ENCODE measurements at regions not wholly inside any gene's neighbourhood (a gene's known extent, or its start where the extent isn't known, plus 50 kb on each side); places are given as distances from the start of the nearest gene placed in this dataset.

DNA sequence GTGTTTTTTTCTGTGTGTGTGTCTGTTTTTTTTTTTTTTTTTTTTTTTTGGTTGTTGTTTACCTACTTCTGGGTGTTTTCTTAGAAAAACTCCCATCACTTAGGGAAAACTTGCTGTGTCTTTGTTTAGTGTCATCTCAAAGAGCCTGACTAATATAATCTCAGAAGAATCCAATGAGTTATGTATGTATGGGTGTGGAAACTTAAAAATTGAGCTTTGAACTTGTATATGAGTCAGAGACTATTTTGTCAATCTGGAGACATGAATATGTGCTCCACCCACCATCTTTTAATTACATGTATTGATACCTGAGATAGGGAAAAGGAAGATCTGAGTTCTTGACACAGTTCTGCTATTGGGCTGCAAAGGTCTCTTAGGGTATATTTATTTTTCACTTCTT, 140.7 kb upstream of the SPRY2 start:
- H2BK20ac ChIP-seq (ENCODE audit: low read depth, low read length): no peak overlapping the region
- dilution Hi-C loops (cut with HindIII; ENCODE audit: low sequenced_read_pairs, unreplicated experiment): no loop called here
- no peak overlapping the region for H3K23ac ChIP-seq (ENCODE audit: low read depth, low read length)
- H2BK15ac ChIP-seq (ENCODE audit: low read depth, low read length): no peak overlapping the region
- no peaks in the 10 kb centered on the region for H3K36me3 ChIP-seq (ENCODE audit: control insufficient read depth, insufficient read depth, low read length)
- no peaks in the 10 kb centered on the region for H3K4me1 ChIP-seq (ENCODE audit: control insufficient read depth, insufficient read depth, low read length)
- no peak overlapping the region for H3K18ac ChIP-seq (ENCODE audit: low read depth, low read length)
- no TSS peak for BruUV-seq (replicated peaks)
- H2AK5ac ChIP-seq (ENCODE audit: low read depth, low read length): no peak overlapping the region
- H2AK9ac ChIP-seq (replicated peaks; ENCODE audit: low read depth, low read length, poor library complexity): no peak overlapping the region
- H3K4me3 ChIP-seq (ENCODE audit: insufficient read depth, low read depth, low read length): no peak overlapping the region
- no peak overlapping the region for H4K8ac ChIP-seq (ENCODE audit: low read depth in 2 of 2, low read length in 2 of 2)
- H4K91ac ChIP-seq (ENCODE audit: insufficient read depth, low read depth, low read length): no peak overlapping the region
- H3K9me1 ChIP-seq (ENCODE audit: insufficient read depth, low read length): no peaks in the 10 kb centered on the region
- no peaks in the 10 kb centered on the region for H3K9me3 ChIP-seq (ENCODE audit: control insufficient read depth, insufficient read depth, low read length)
- H4K5ac ChIP-seq (ENCODE audit: low read depth, low read length): no peak overlapping the region
- CTCF ChIA-PET: no interaction called here
- no peak overlapping the region for H2BK120ac ChIP-seq (ENCODE audit: low read depth, low read length)
- in situ Hi-C loops (cut with MboI; ENCODE audit: low sequenced_read_pairs): no loop called here
- no peak overlapping the region for H3K9ac ChIP-seq (ENCODE audit: low read depth, low read length)
- intact Hi-C loops (cut with micrococcal nuclease): no loop called here
- no peaks in the 10 kb centered on the region for H3K79me1 ChIP-seq (ENCODE audit: low read depth in 1 of 2, low read length in 2 of 2)
- H3K4me2 ChIP-seq (ENCODE audit: low read depth, low read length): no peak overlapping the region
- H3K56ac ChIP-seq (ENCODE audit: extremely low read depth, insufficient read depth, low read length): no peak overlapping the region
- H3K4ac ChIP-seq (ENCODE audit: low read depth, low read length): no peak overlapping the region
- no peak overlapping the region for H3K27ac ChIP-seq (ENCODE audit: insufficient read depth, low read length)
- no peak overlapping the region for H2AFZ ChIP-seq (replicated peaks; ENCODE audit: low read length, poor library complexity)
- POLR2A ChIA-PET (ENCODE audit: unreplicated experiment): no interaction called here
- H4K20me1 ChIP-seq (ENCODE audit: insufficient read depth, low read length): no peaks in the 10 kb centered on the region
- no peak for DNase-seq
- H2BK5ac ChIP-seq (ENCODE audit: low read depth, low read length, poor library complexity, severe bottlenecking): no peak overlapping the region
- H3K27me3 ChIP-seq (ENCODE audit: control insufficient read depth, insufficient read depth, low read length): no peaks in the 10 kb centered on the region
- H3K14ac ChIP-seq (replicated peaks; ENCODE audit: low read depth, low read length): no peak overlapping the region
- no peak for ATAC-seq (ENCODE audit: low read depth)
- TF ChIP-seq POLR2A (IDR thresholded peaks at IDR 0.05; ENCODE audit: low read depth, low read length) (no peak), RFX5 (IDR thresholded peaks at IDR 0.05; ENCODE audit: low read depth, low read length) (no peak), NFE2L2 (IDR thresholded peaks at IDR 0.05; ENCODE audit: low read depth, low read length) (no peak), MXI1 (IDR thresholded peaks at IDR 0.05; ENCODE audit: borderline replicate concordance, low read depth, low read length) (no peak), BHLHE40 (IDR thresholded peaks at IDR 0.05; ENCODE audit: low read depth, low read length) (no peak), SMC3 (IDR thresholded peaks at IDR 0.05; ENCODE audit: low read depth, low read length) (no peak), MAFK (IDR thresholded peaks at IDR 0.05; ENCODE audit: low read depth, low read length) (no peak), CHD1 (IDR thresholded peaks at IDR 0.05; ENCODE audit: low read depth, low read length) (no peak)
- TF ChIP-seq, protein P1, sequence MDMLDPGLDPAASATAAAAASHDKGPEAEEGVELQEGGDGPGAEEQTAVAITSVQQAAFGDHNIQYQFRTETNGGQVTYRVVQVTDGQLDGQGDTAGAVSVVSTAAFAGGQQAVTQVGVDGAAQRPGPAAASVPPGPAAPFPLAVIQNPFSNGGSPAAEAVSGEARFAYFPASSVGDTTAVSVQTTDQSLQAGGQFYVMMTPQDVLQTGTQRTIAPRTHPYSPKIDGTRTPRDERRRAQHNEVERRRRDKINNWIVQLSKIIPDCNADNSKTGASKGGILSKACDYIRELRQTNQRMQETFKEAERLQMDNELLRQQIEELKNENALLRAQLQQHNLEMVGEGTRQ (IDR thresholded peaks at IDR 0.05; ENCODE audit: low read depth, low read length): no peak
- TF ChIP-seq, protein P2, sequence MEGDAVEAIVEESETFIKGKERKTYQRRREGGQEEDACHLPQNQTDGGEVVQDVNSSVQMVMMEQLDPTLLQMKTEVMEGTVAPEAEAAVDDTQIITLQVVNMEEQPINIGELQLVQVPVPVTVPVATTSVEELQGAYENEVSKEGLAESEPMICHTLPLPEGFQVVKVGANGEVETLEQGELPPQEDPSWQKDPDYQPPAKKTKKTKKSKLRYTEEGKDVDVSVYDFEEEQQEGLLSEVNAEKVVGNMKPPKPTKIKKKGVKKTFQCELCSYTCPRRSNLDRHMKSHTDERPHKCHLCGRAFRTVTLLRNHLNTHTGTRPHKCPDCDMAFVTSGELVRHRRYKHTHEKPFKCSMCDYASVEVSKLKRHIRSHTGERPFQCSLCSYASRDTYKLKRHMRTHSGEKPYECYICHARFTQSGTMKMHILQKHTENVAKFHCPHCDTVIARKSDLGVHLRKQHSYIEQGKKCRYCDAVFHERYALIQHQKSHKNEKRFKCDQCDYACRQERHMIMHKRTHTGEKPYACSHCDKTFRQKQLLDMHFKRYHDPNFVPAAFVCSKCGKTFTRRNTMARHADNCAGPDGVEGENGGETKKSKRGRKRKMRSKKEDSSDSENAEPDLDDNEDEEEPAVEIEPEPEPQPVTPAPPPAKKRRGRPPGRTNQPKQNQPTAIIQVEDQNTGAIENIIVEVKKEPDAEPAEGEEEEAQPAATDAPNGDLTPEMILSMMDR (conservative IDR thresholded peaks at IDR 0.05; ENCODE audit: low read depth, low read length): no peak

Data from IMR-90 (cell line).